ENCODE measurements at regions not wholly inside any gene's neighbourhood (a gene's known extent, or its start where the extent isn't known, plus 50 kb on each side); places are given as distances from the start of the nearest gene placed in this dataset.

GRCh38 chr15:31474059-31474868 lies 147.6 kb downstream of the KLF13 start:
- DNase-seq: no peak

GRCh38 chr15:31476236-31476810 lies 149.7 kb downstream of the KLF13 start:
- no peak for DNase-seq

- DNase-seq: no peak
Measured at GRCh38 chr15:31476866-31477265, 150.2 kb downstream of the KLF13 start.

GRCh38 chr15:31477301-31477700 lies 150.7 kb downstream of the KLF13 start:
- no peak for DNase-seq

GRCh38 chr15:31477851-31478701 lies 151.4 kb downstream of the KLF13 start:
- DNase-seq: no peak

GRCh38 chr15:31478702-31479221 lies 152.1 kb downstream of the KLF13 start:
- DNase-seq: no peak

- DNase-seq: no peak
Measured at GRCh38 chr15:31480356-31481025, 153.9 kb downstream of the KLF13 start.

- DNase-seq: no peak
Measured at GRCh38 chr15:31481142-31481541, 154.5 kb downstream of the KLF13 start.

GRCh38 chr15:31482122-31482922 lies 155.7 kb downstream of the KLF13 start:
- no peak for DNase-seq

- DNase-seq: peak; percentile 23
Measured at GRCh38 chr15:31483053-31483985, 156.7 kb downstream of the KLF13 start.

- no peak for DNase-seq
Measured at GRCh38 chr15:31483986-31484951, 157.6 kb downstream of the KLF13 start.

GRCh38 chr15:31484986-31485385 lies 158.4 kb downstream of the KLF13 start:
- no peak for DNase-seq

- DNase-seq: no peak
Measured at GRCh38 chr15:31485431-31485830, 158.8 kb downstream of the KLF13 start.

GRCh38 chr15:31485911-31486461 lies 159.4 kb downstream of the KLF13 start:
- peak; percentile 27 for DNase-seq

- no peak for DNase-seq
Measured at GRCh38 chr15:31486506-31486905, 159.9 kb downstream of the KLF13 start.

GRCh38 chr15:31486906-31487695 lies 160.5 kb downstream of the KLF13 start:
- no peak for DNase-seq

- peak; percentile 66 for DNase-seq
Measured at GRCh38 chr15:31487811-31488436, 161.3 kb downstream of the KLF13 start.

All from fibroblast of skin of back (primary cell).